ENCODE measurements at regions not wholly inside any gene's neighbourhood (a gene's known extent, or its start where the extent isn't known, plus 50 kb on each side); places are given as distances from the start of the nearest gene placed in this dataset.

GRCh38 chr3:145578471-145578870 is 582.5 kb downstream of the PLOD2 start:
- no peak for TF ChIP-seq CTCF (conservative IDR thresholded peaks at IDR 0.05)
- no peak for TF ChIP-seq EZH2 (IDR thresholded peaks at IDR 0.05; ENCODE audit: low read depth)

Data from PC-9 (cell line).